ENCODE measurements at regions not wholly inside any gene's neighbourhood (a gene's known extent, or its start where the extent isn't known, plus 50 kb on each side); places are given as distances from the start of the nearest gene placed in this dataset.

- Mint-ChIP-seq H3K4me3 (no peak overlapping the region), H3K9me3 (no peaks in the 10 kb centered on the region), H3K27me3 (ENCODE audit: low read depth) (no peaks in the 10 kb centered on the region), H3K36me3 (no peaks in the 10 kb centered on the region), H3K4me1 (peaks cover 4% of the 10 kb centered on the region; the same call in 1 of the 2 replicates), H3K27ac (no peak overlapping the region)
- DNase-seq (ENCODE audit: low spot score), result no peak
- POLR2A ChIA-PET, result no interaction called here
- no peak for TF ChIP-seq ELF4 (CRISPR knock-in tag; IDR thresholded peaks at IDR 0.05; ENCODE audit: low read depth)
- no peak for TF ChIP-seq E2F4 (CRISPR knock-in tag; IDR thresholded peaks at IDR 0.05; ENCODE audit: borderline replicate concordance, low read depth)
- TF ChIP-seq ESRRA (CRISPR knock-in tag; IDR thresholded peaks at IDR 0.05; ENCODE audit: borderline replicate concordance), result no peak
- TF ChIP-seq, protein P1, sequence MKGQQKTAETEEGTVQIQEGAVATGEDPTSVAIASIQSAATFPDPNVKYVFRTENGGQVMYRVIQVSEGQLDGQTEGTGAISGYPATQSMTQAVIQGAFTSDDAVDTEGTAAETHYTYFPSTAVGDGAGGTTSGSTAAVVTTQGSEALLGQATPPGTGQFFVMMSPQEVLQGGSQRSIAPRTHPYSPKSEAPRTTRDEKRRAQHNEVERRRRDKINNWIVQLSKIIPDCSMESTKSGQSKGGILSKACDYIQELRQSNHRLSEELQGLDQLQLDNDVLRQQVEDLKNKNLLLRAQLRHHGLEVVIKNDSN (CRISPR knock-in tag; IDR thresholded peaks at IDR 0.05), result no peak
- CTCF ChIA-PET, result no interaction called here
- ATAC-seq, result no peak
These were observed 162.4 kb downstream of the SCG2 start for GRCh38 chr2:223439786-223440185.

DNA sequence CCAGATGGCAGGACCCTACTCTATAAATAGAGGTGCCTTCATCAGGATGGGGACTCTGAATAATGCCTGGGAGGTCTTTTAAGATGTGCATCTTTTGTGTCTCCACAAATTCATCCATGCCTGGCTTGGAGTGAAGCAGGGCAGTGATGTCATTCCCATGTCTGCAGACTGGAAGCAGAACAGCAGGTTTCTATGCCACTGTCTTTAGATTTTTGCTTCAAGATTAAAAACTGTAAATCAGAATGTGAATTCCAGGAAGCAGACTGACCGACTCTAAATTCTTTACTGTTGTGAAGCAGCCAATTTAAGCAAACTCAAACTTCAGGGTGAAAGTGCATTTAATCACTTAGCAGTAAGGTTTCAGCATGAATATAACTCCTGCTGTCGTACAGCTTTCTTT is 159.3 kb downstream of the SCG2 start:
- TF ChIP-seq SP1 (CRISPR knock-in tag; conservative IDR thresholded peaks at IDR 0.05), result no peak
- TF ChIP-seq CBFB (CRISPR knock-in tag; IDR thresholded peaks at IDR 0.05; ENCODE audit: low read depth), result no peak
- TF ChIP-seq ZMAT4 (CRISPR knock-in tag; IDR thresholded peaks at IDR 0.05), result no peak
- TF ChIP-seq, protein P2, sequence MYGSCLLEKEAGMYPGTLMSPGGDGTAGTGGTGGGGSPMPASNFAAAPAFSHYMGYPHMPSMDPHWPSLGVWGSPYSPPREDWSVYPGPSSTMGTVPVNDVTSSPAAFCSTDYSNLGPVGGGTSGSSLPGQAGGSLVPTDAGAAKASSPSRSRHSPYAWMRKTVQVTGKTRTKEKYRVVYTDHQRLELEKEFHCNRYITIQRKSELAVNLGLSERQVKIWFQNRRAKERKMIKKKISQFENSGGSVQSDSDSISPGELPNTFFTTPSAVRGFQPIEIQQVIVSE (CRISPR knock-in tag; IDR thresholded peaks at IDR 0.05; ENCODE audit: borderline replicate concordance), result no peak
- TF ChIP-seq FOXJ3 (CRISPR knock-in tag; IDR thresholded peaks at IDR 0.05; ENCODE audit: borderline replicate concordance), result no peak
- TF ChIP-seq EMX1 (CRISPR knock-in tag; IDR thresholded peaks at IDR 0.05), result no peak
- TF ChIP-seq, protein P3, sequence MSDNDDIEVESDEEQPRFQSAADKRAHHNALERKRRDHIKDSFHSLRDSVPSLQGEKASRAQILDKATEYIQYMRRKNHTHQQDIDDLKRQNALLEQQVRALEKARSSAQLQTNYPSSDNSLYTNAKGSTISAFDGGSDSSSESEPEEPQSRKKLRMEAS (CRISPR knock-in tag; IDR thresholded peaks at IDR 0.05), result no peak
- TF ChIP-seq, protein P4, sequence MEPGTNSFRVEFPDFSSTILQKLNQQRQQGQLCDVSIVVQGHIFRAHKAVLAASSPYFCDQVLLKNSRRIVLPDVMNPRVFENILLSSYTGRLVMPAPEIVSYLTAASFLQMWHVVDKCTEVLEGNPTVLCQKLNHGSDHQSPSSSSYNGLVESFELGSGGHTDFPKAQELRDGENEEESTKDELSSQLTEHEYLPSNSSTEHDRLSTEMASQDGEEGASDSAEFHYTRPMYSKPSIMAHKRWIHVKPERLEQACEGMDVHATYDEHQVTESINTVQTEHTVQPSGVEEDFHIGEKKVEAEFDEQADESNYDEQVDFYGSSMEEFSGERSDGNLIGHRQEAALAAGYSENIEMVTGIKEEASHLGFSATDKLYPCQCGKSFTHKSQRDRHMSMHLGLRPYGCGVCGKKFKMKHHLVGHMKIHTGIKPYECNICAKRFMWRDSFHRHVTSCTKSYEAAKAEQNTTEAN (CRISPR knock-in tag; IDR thresholded peaks at IDR 0.05), result no peak
- TF ChIP-seq ZNF121 (CRISPR knock-in tag; IDR thresholded peaks at IDR 0.05), result no peak
- ATAC-seq, result no peak
- CTCF ChIA-PET, result no interaction called here
- no peak overlapping the region for H3K27ac Mint-ChIP-seq
- peaks cover 4% of the 10 kb centered on the region; the same call in 1 of the 2 replicates for H3K4me1 Mint-ChIP-seq
- no peak overlapping the region for H3K4me3 Mint-ChIP-seq
- no peaks in the 10 kb centered on the region for H3K27me3 Mint-ChIP-seq (ENCODE audit: low read depth)
- no peaks in the 10 kb centered on the region for H3K36me3 Mint-ChIP-seq
- POLR2A ChIA-PET, result no interaction called here
- no peak for DNase-seq (ENCODE audit: low spot score)
- peaks cover 5% of the 10 kb centered on the region for H3K9me3 Mint-ChIP-seq

DNA sequence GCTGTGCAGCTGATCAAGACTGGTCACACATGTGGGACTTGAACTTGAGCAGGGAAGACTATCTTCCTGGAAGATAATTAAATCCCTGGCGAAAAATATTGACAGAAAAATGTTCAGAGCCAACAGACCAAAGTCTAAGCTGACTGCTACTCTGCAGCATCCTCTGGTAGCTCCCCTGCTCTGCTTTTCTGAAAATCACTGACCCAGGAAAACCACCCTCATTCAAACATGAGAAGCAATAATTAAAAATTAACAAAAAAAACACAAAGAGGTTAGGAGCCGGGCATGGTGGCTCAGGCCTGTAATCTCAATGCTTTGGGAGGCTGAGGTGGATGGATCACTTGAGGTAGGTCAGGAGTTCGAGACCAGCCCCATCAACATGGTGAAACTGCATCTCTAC is 151.9 kb downstream of the SCG2 start:
- ATAC-seq, result no peak
- no peaks in the 10 kb centered on the region for H3K36me3 Mint-ChIP-seq
- no peaks in the 10 kb centered on the region for H3K27me3 Mint-ChIP-seq (ENCODE audit: low read depth)
- POLR2A ChIA-PET, result no interaction called here
- H3K4me3 Mint-ChIP-seq, result no peak overlapping the region
- TF ChIP-seq ZNF219 (CRISPR knock-in tag; IDR thresholded peaks at IDR 0.05; ENCODE audit: borderline replicate concordance) (no peak), HMGA2 (CRISPR knock-in tag; IDR thresholded peaks at IDR 0.05) (no peak)
- peaks cover 5% of the 10 kb centered on the region for H3K9me3 Mint-ChIP-seq
- no peaks in the 10 kb centered on the region for H3K4me1 Mint-ChIP-seq
- DNase-seq (ENCODE audit: low spot score), result no peak
- CTCF ChIA-PET, result interaction anchor here (0.7 kb wide), 1 partner anchor 524 kb away, joined by 3 read pairs; no protein-coding TSS in a partner anchor
- no peak overlapping the region for H3K27ac Mint-ChIP-seq

GRCh38 chr2:223457301-223457700 is 144.9 kb downstream of the SCG2 start:
- H3K9me3 Mint-ChIP-seq, result peaks cover 9% of the 10 kb centered on the region
- CTCF ChIA-PET, result no interaction called here
- no peak overlapping the region for H3K4me3 Mint-ChIP-seq
- no peak overlapping the region for H3K27ac Mint-ChIP-seq
- DNase-seq (ENCODE audit: low spot score) (no peak), ATAC-seq (no peak)
- no peaks in the 10 kb centered on the region for H3K4me1 Mint-ChIP-seq
- peaks cover 4% of the 10 kb centered on the region; the same call in 1 of the 2 replicates for H3K36me3 Mint-ChIP-seq
- H3K27me3 Mint-ChIP-seq (ENCODE audit: low read depth), result no peaks in the 10 kb centered on the region
- POLR2A ChIA-PET, result no interaction called here
- no peak for TF ChIP-seq AR (CRISPR knock-in tag; IDR thresholded peaks at IDR 0.05)
- TF ChIP-seq ZNF121 (CRISPR knock-in tag; IDR thresholded peaks at IDR 0.05), result no peak
- no peak for TF ChIP-seq KAT7 (CRISPR knock-in tag; IDR thresholded peaks at IDR 0.05; ENCODE audit: borderline replicate concordance)
- no peak for TF ChIP-seq ZNF219 (CRISPR knock-in tag; IDR thresholded peaks at IDR 0.05; ENCODE audit: borderline replicate concordance)
- no peak for TF ChIP-seq TEAD1 (CRISPR knock-in tag; IDR thresholded peaks at IDR 0.05)
- TF ChIP-seq NR1H2 (CRISPR knock-in tag; IDR thresholded peaks at IDR 0.05), result no peak
- no peak for TF ChIP-seq NFE2L1 (CRISPR knock-in tag; IDR thresholded peaks at IDR 0.05)
- no peak for TF ChIP-seq GTF2I (CRISPR knock-in tag; conservative IDR thresholded peaks at IDR 0.05)
- TF ChIP-seq CTCF (IDR thresholded peaks at IDR 0.05), result no peak
